Stimulated activated naive CD8-positive, alpha-beta T cell treated with anti-CD3 and anti-CD28 coated beads, Interleukin-15, amount 100 ng/mL, for 72 hours (primary cell): ENCODE measurements at regions not wholly inside any gene's neighbourhood (a gene's known extent, or its start where the extent isn't known, plus 50 kb on each side); places are given as distances from the start of the nearest gene placed in this dataset.

Experiments
- ATAC-seq: fragments of 150-1000 bp; cut with Tn5 transposase; 2 replicates; pipeline ENCODE4 v1.10.0; 2021; ENCODE audit warnings: mild to moderate bottlenecking, moderate library complexity
- DNase-seq, 2 donors: peaks; one replicate each; pipeline ENCODE4 v3.0.0; 2021 to 2022
- H3K27ac Mint-ChIP-seq, 2 donors: one replicate each; pipeline ENCODE4 v1.8.0; 2022; ENCODE audit warnings: mild to moderate bottlenecking in 2 of 2, mixed read lengths in 2 of 2, moderate library complexity in 2 of 2
- H3K27me3 Mint-ChIP-seq: one replicate; pipeline ENCODE4 v1.8.0; 2022; ENCODE audit warnings: mixed read lengths
- H3K4me1 Mint-ChIP-seq: one replicate; pipeline ENCODE4 v1.8.0; 2022; ENCODE audit warnings: mild to moderate bottlenecking, mixed read lengths
- H3K4me3 Mint-ChIP-seq, 2 donors: one replicate each; pipeline ENCODE4 v1.8.0; 2022; ENCODE audit warnings: mild to moderate bottlenecking in 2 of 2, mixed read lengths in 2 of 2, moderate library complexity in 1 of 2
- H3K9me3 Mint-ChIP-seq, 2 donors: one replicate each; pipeline ENCODE4 v1.8.0; 2022; ENCODE audit warnings: mixed read lengths in 2 of 2

DNA sequence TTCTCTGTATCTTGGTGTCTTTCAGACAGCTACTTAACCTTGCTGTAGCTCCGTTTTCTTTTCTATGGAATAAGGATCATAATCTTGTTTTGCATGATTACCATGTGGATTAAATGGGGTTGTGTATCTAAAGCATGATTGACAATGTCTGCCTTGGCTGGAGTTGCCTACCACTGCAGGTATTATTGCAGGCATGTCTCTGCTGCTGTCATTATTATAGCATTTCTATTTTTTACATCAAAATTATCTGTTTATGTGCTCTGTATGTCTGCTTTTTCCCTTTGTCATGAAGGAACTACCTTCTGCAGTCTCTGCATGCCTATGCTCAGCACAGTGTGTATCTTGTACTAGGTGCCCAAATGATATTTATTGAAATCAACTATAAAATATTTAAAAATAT is 95.9 kb upstream of the TAPT1 start:
- Mint-ChIP-seq H3K4me3 (no peak overlapping the region), H3K9me3 (peaks cover 8 to 19% of the 10 kb centered on the region in 2 donors), H3K4me1 (no peaks in the 10 kb centered on the region), H3K27ac (no peak overlapping the region), H3K27me3 (peaks cover 27% of the 10 kb centered on the region)
- ATAC-seq = no peak
- DNase-seq = no peak

DNA sequence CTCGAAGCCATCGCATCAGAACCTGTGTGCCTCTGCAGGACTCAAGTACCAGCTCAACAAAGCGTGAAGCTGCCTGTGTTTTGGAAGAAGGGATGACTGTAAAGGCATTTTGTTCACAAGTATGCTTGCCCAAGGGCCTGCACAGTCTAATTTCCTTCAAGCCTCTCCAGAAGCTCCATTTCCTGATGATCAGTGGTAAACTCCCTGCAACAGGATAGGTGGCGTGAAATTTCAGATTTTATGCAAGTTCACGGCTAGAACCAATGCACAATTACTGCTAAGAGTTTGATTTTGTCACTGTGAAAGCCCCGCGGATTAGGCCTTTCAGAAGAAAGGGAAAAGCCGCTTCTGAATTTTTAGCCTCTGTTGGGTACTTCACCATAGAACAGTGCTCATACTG is 89.2 kb upstream of the TAPT1 start:
- DNase-seq = no peak
- no peaks in the 10 kb centered on the region for H3K27me3 Mint-ChIP-seq
- H3K4me3 Mint-ChIP-seq = no peak overlapping the region
- H3K27ac Mint-ChIP-seq = no peak overlapping the region
- no peak for ATAC-seq
- peaks cover under 1 to 3% of the 10 kb centered on the region in 2 donors for H3K9me3 Mint-ChIP-seq
- H3K4me1 Mint-ChIP-seq = no peaks in the 10 kb centered on the region

DNA sequence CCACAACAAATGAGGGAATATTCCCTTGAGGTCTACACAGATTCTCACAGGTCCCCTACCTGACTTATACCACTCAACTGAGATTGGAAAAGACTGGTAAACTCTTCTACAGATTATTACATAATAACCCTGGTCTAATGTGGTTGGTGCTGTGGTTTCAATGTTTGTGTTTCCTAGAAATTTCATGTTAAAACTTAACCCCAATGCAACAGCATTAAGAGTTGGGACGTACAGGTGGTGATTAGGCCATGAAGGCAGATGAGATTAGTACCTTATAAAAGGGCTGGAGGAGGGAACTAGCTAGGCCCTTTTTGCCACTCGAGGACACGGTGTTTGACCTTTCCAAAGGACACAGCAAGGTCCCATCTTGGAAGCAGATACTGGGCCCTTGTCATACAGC is 84.3 kb upstream of the TAPT1 start:
- peaks cover 6% of the 10 kb centered on the region for H3K27me3 Mint-ChIP-seq
- no peak overlapping the region for H3K27ac Mint-ChIP-seq
- no peaks in the 10 kb centered on the region for H3K9me3 Mint-ChIP-seq
- H3K4me3 Mint-ChIP-seq = no peak overlapping the region
- H3K4me1 Mint-ChIP-seq = no peaks in the 10 kb centered on the region
- DNase-seq = no peak
- ATAC-seq = no peak

DNA sequence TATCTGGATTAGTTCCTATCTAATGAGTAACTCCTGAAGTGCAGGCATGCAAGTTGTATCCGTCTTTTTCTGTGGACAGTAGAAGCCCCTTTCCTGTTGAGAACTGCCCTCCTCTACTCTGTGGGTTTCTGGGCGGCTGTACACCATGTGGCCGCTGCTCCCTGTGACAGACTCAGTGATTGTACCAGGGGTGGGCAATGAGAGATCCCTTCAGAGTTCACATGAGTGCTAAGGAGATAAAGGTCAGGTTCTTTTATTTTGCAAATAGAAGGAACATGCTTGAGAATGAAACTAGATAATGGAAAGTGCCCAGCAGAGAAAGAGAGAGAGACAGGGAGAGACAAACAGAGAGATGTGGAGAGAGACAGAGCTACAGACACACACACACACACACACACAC is 76.4 kb upstream of the TAPT1 start:
- Mint-ChIP-seq H3K27me3 (no peaks in the 10 kb centered on the region), H3K9me3 (no peaks in the 10 kb centered on the region), H3K4me1 (no peaks in the 10 kb centered on the region), H3K4me3 (no peak overlapping the region), H3K27ac (no peak overlapping the region)
- DNase-seq = no peak
- ATAC-seq = no peak

DNA sequence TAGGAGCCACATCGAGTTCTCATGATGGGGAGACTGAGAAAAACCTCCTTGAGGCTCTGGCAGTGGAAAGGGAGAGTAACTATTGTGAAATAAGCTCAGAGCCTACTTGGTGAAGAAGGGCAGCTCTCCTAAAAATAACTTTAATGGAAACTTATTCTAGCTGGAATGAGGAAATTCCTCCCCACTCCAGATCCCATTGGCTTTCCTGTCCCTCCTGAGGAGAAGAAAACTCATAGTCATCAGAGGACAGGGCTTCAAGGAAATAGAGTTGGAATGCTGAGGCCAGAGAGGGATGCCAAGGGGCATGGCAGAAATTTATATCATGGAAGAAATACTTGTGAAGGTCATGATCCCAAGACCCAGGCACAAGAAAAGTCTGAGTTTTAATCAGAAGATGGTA is 70.7 kb upstream of the TAPT1 start:
- peaks cover 17% of the 10 kb centered on the region for H3K27me3 Mint-ChIP-seq
- ATAC-seq (no peak), DNase-seq (no peak)
- no peaks in the 10 kb centered on the region for H3K4me1 Mint-ChIP-seq
- H3K4me3 Mint-ChIP-seq = no peak overlapping the region
- H3K27ac Mint-ChIP-seq = no peak overlapping the region
- H3K9me3 Mint-ChIP-seq = no peaks in the 10 kb centered on the region

DNA sequence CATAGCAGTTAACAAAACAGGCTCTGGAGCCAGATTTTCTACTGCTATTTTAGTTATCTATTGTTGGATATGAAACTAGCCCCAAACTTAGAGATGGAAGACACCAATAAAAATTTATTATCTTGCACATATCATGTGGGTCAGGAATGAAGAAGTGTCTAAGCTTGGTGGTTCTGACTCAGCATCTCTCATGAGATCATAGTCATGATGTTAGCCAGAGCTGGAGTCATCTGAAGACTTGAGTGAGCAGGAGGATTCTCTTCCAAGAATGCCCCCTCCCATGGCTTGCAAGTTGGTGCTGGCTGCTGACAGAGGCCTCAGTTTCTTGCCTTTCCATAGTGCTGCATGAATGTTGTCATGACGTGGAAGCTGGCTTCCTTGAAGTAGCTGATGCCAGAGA is 68.2 kb upstream of the TAPT1 start:
- Mint-ChIP-seq H3K27ac (no peak overlapping the region), H3K27me3 (peaks cover 24% of the 10 kb centered on the region), H3K9me3 (no peaks in the 10 kb centered on the region), H3K4me1 (no peaks in the 10 kb centered on the region), H3K4me3 (no peak overlapping the region)
- ATAC-seq (no peak), DNase-seq (no peak)

DNA sequence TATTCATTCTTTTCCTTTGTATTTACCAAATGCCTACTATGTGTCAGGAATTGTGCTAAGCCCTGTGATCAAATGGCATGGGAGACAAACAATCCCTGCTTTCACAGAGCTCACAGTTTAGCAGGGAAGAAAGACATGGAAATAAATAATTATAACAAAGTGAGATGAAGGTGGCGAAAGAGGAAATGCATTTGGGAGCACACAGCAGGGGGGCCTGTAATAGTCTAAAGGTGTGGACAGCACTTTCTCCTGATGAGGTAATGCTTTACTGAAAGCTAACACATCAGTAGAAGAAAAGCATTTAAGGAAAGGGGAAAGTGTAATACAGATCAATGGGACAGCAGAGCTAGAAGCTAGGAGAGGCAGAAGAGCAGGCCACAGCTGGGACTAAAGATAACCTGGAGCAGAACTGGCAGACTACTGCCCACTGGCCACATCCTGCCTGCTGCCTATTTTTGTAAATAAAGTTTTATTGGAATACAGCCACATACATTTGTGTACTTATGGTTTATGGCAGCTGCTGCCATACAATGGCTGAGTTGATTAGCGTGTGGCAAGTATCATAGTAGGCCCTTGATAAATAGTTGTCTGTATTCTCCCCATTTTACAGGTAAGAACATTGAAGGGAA is 67.1 kb upstream of the TAPT1 start:
- Mint-ChIP-seq H3K9me3 (no peaks in the 10 kb centered on the region), H3K4me1 (no peaks in the 10 kb centered on the region), H3K4me3 (no peak overlapping the region), H3K27ac (no peak overlapping the region), H3K27me3 (peaks cover 24% of the 10 kb centered on the region)
- DNase-seq = no peak
- no peak for ATAC-seq

DNA sequence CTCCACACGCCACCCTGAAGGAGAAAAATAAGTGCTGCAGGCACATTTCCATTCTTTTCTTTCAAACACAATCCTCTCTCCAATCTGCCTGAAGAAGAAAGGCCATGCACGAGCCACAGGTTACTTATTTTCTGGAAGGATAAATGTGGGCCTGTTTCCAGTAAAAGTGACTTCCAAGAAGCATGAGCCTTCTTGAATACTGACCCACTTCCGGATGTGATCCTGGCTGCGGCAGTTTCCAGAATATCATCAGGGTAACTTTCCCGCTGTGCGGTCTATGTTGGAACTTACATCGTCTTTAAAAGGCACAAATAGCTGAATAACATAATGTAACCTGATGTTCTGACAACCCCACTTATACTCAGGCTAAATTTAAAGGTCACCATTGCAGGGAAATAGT is 66.3 kb upstream of the TAPT1 start:
- Mint-ChIP-seq H3K4me1 (no peaks in the 10 kb centered on the region), H3K27ac (peak overlapping the region in 1 of 2 donors; percentile 63), H3K27me3 (peaks cover 24% of the 10 kb centered on the region), H3K9me3 (no peaks in the 10 kb centered on the region), H3K4me3 (no peak overlapping the region)
- ATAC-seq = no peak
- DNase-seq = no peak

DNA sequence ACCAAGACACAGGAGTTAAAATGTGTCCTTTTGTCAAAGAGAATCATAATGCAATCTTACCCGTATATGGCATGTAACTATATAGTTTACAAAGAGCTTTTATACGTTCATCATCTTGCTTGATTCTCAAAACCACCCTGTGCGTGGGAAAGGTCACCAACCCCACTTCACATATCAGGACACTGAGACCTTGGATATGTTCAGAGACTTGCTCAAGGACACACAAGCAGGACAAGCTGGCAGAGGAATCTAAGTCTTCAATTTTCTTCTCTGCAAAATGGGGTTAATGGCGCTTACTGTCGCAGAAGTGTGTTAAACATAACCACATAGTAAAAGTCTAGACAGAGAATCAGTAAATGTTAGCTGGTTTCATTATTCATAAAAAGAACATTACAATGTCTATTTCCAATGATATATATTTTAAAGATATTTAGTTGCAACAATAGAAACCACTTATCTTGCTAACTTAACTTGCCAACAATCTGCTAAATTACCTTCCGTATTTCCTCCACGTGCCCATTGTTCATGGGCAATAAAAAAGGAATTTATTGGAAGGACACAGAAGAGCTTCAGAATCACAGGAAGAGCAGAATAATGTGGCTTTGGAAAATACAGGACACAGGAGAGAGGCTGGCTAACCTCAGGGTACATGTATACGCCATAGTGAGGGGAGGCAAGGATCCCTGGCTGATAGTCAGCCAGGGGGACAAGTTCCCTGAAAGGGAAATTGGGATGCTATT is 64.6 kb upstream of the TAPT1 start:
- Mint-ChIP-seq H3K27ac (no peak overlapping the region), H3K9me3 (no peaks in the 10 kb centered on the region), H3K4me3 (no peak overlapping the region), H3K27me3 (peaks cover 14% of the 10 kb centered on the region), H3K4me1 (no peaks in the 10 kb centered on the region)
- ATAC-seq (no peak), DNase-seq (no peak)

DNA sequence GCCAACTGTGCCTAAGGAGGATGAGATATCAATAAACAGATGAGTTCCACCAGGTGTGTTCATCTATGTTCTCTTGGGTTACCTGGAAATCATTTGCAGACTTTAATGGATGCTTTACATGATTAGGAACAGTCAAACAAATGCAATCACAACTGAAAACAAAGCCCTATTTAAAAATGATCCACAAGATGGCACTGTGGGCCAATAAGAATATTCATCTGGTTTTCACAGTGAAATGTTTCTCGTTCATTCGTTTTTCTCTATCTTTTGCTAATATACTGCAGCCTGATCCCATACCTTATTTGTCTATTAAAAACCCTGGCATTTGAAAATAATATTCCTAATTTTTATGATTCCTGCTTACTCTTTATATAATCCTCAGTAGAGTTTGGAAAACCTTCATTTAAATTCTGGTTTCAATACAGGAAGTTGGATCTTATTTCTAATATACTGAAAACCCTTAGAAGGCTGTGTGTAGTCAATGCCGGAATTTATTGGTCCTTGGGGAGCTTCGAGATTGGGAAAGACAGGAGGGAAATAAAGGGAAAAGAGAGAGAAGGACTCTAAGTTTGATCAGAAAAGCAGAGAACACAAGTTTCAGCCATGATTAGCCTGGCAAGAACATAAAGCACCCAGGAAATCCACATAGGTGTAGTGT is 63.8 kb upstream of the TAPT1 start:
- Mint-ChIP-seq H3K27me3 (peaks cover 14% of the 10 kb centered on the region), H3K4me1 (no peaks in the 10 kb centered on the region), H3K27ac (no peak overlapping the region), H3K4me3 (no peak overlapping the region), H3K9me3 (peaks cover 2 to 4% of the 10 kb centered on the region in 2 donors)
- no peak for ATAC-seq
- DNase-seq = no peak

DNA sequence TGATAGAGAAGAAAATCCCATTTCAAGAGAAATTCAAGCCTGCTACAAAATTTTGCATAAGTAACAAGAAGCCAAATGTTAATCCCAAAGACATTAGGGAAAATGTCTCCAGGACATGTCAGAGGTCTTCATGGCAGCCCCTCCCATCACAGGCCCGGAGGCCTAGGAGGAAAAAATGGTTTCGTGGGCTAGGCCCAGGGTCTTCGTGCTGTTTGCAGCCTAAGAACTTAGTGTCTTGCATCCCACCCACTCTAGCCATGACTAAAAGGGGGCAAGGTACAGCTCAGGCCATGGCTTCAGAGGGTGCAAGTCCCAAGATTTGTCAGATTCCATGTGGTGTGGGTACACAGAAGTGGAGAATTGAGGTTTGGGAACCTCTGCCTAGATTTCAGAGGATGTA is 57.8 kb upstream of the TAPT1 start:
- ATAC-seq (no peak), DNase-seq (no peak)
- Mint-ChIP-seq H3K27me3 (no peaks in the 10 kb centered on the region), H3K4me1 (no peaks in the 10 kb centered on the region), H3K4me3 (no peak overlapping the region), H3K27ac (no peak overlapping the region), H3K9me3 (peaks cover 14 to 25% of the 10 kb centered on the region in 2 donors)

DNA sequence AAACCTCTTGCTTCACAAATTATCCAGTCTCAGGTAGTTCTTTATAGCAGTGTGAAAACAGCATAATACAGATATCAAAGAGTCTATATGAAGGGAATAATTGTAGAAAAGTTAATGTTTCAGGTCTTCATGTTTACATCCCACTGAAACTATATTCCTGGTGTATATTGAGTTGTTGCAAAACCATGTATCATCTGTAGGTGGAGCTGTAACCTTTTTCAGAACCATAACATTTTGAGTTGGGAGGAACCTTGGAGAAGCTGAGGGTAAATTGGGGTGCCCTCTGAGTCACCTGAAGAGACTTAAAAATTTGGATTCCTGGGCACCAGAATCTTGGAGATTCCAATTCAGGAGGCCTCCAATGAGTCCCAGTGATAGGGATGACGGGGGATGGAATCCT is 51.9 kb upstream of the TAPT1 start:
- H3K4me3 Mint-ChIP-seq = no peak overlapping the region
- H3K4me1 Mint-ChIP-seq = no peaks in the 10 kb centered on the region
- H3K9me3 Mint-ChIP-seq = peaks cover 10 to 25% of the 10 kb centered on the region in 2 donors
- H3K27me3 Mint-ChIP-seq = no peaks in the 10 kb centered on the region
- DNase-seq = no peak
- ATAC-seq = no peak
- H3K27ac Mint-ChIP-seq = no peak overlapping the region
